Keratinocyte (primary cell): ENCODE measurements at regions not wholly inside any gene's neighbourhood (a gene's known extent, or its start where the extent isn't known, plus 50 kb on each side); places are given as distances from the start of the nearest gene placed in this dataset.

Experiments
- DNase-seq: peaks from one replicate; pipeline ENCODE4 v3.0.0-alpha.2; 2011; ENCODE audit warnings: low read depth, missing footprints, low spot score
- FAIRE-seq: peaks from 2 replicates; lab custom pipeline; 2011; peaks lifted over from hg19 to GRCh38; lab: Jason Lieb, UNC
- H2AFZ ChIP-seq: 2 replicates; pipeline ENCODE4 v1.6.0; 2012; ENCODE audit warnings: low read length, control low read depth, inconsistent platforms; ENCODE audit not compliant: control insufficient read depth
- H3K27ac ChIP-seq: 2 replicates; pipeline ENCODE4 v1.5.1; 2011; ENCODE audit warnings: low read length; ENCODE audit not compliant: control insufficient read depth, insufficient read depth
- H3K27me3 ChIP-seq: 3 replicates; pipeline ENCODE4 v1.6.0; 2011; ENCODE audit warnings: low read length; ENCODE audit not compliant: control insufficient read depth, insufficient read depth; ENCODE audit errors: extremely low read depth
- H3K36me3 ChIP-seq, 2 experiments: 2 replicates in 1 of 2; 3 replicates in 1 of 2; pipeline ENCODE4 v1.5.1; 2011; ENCODE audit warnings: low read length in 2 of 2, mild to moderate bottlenecking in 1 of 2; ENCODE audit not compliant: control insufficient read depth in 2 of 2, insufficient read depth in 2 of 2; ENCODE audit errors: extremely low read depth in 1 of 2
- H3K4me1 ChIP-seq: 3 replicates; pipeline ENCODE4 v1.5.1; 2011; ENCODE audit warnings: low read length; ENCODE audit not compliant: control insufficient read depth, insufficient read depth; ENCODE audit errors: extremely low read depth
- H3K4me2 ChIP-seq: 3 replicates; pipeline ENCODE4 v1.6.0; 2011; ENCODE audit warnings: low read depth, low read length; ENCODE audit not compliant: control insufficient read depth, insufficient read depth; ENCODE audit errors: extremely low read depth
- H3K4me3 ChIP-seq, 3 experiments: fragments of 200-600 bp in 1 of 3; sonication (generic) in 1 of 3; 2 replicates in 2 of 3; 3 replicates in 1 of 3; pipeline ENCODE4 v1.5.1; 2011 to 2016; ENCODE audit warnings: low read length in 3 of 3, mild to moderate bottlenecking in 3 of 3, control low read depth in 2 of 3, inconsistent platforms in 1 of 3, low read depth in 1 of 3, mixed read lengths in 1 of 3, mixed run types in 1 of 3, moderate library complexity in 1 of 3; ENCODE audit not compliant: control insufficient read depth in 2 of 3, insufficient read depth in 2 of 3; ENCODE audit errors: extremely low read depth in 1 of 3
- H3K79me2 ChIP-seq: 2 replicates; pipeline ENCODE4 v1.6.0; 2012; ENCODE audit warnings: low read length; ENCODE audit not compliant: control insufficient read depth, insufficient read depth
- H3K9ac ChIP-seq: 3 replicates; pipeline ENCODE4 v1.6.0; 2011; ENCODE audit warnings: low read length; ENCODE audit not compliant: control insufficient read depth, insufficient read depth; ENCODE audit errors: extremely low read depth
- H3K9me1 ChIP-seq: 3 replicates; pipeline ENCODE4 v1.6.0; 2011; ENCODE audit warnings: low read length; ENCODE audit not compliant: control insufficient read depth, insufficient read depth; ENCODE audit errors: extremely low read depth
- H3K9me3 ChIP-seq: 2 replicates; pipeline ENCODE4 v1.5.1; 2012; ENCODE audit warnings: low read depth, low read length; ENCODE audit not compliant: control insufficient read depth
- H4K20me1 ChIP-seq: 3 replicates; pipeline ENCODE4 v1.6.0; 2011; ENCODE audit warnings: low read length; ENCODE audit not compliant: control insufficient read depth, insufficient read depth; ENCODE audit errors: extremely low read depth
- EZH2 ChIP-seq: IDR thresholded peaks from one replicate; pipeline ENCODE4 v1.6.1; 2012; ENCODE audit warnings: inconsistent platforms, mild to moderate bottlenecking, low read length, moderate library complexity
- dilution Hi-C: fragments of 300-500 bp; cut with MboI; formaldehyde crosslinking; loops from one replicate; pipeline ENCODE4 v1.7.0; 2020; ENCODE audit warnings: low sequenced_read_pairs; ENCODE audit not compliant: extremely low pct_ligation_motif_present
- TF ChIP-seq, protein P1 (sequence below), 3 experiments: IDR thresholded peaks in 1 of 3; conservative IDR thresholded peaks in 1 of 3; optimal IDR thresholded peaks in 1 of 3; 2 replicates in 2 of 3; 3 replicates in 1 of 3; pipeline versions ENCODE3 to v1.5.1; 2011; ENCODE audit warnings: low read length in 3 of 3, mild to moderate bottlenecking in 3 of 3, moderate library complexity in 2 of 3, control low read depth in 1 of 3, inconsistent platforms in 1 of 3; ENCODE audit not compliant: insufficient read depth in 2 of 3; ENCODE audit errors: extremely low read depth in 1 of 3

DNA sequence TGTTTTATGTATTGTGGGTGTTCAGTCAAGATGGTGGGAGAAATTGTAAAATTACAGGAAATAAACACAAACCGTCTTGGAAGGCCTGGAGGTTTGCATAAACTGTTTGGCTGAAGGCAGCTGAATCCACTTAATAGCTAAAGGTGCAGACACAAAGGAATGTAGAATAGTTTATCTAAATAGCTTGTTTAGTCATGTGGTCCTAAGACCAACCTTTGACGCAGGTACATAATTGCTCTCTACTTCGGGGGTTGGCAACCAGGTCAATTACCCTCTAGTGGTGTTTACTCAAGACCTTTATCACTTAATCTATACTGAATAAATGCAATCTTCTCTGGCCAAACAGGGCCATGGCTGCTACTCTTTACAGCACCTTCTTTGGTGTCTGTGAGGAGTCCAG, 502.8 kb downstream of the IGSF11 start:
- DNase-seq (no peak), FAIRE-seq (no peak)
- Histone ChIP-seq H3K79me2 (no peaks in the 10 kb centered on the region), H2AFZ (no peak overlapping the region), H4K20me1 (no peaks in the 10 kb centered on the region), H3K9me3 (no peaks in the 10 kb centered on the region), H3K9ac (no peak overlapping the region), H3K9me1 (no peaks in the 10 kb centered on the region), H3K27me3 (no peaks in the 10 kb centered on the region), H3K27ac (no peak overlapping the region), H3K4me1 (peaks cover 5% of the 10 kb centered on the region), H3K4me2 (no peak overlapping the region), H3K36me3 (no peaks in the 10 kb centered on the region), H3K4me3 (no peak overlapping the region)
- TF ChIP-seq, protein P1, sequence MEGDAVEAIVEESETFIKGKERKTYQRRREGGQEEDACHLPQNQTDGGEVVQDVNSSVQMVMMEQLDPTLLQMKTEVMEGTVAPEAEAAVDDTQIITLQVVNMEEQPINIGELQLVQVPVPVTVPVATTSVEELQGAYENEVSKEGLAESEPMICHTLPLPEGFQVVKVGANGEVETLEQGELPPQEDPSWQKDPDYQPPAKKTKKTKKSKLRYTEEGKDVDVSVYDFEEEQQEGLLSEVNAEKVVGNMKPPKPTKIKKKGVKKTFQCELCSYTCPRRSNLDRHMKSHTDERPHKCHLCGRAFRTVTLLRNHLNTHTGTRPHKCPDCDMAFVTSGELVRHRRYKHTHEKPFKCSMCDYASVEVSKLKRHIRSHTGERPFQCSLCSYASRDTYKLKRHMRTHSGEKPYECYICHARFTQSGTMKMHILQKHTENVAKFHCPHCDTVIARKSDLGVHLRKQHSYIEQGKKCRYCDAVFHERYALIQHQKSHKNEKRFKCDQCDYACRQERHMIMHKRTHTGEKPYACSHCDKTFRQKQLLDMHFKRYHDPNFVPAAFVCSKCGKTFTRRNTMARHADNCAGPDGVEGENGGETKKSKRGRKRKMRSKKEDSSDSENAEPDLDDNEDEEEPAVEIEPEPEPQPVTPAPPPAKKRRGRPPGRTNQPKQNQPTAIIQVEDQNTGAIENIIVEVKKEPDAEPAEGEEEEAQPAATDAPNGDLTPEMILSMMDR (optimal IDR thresholded peaks at IDR 0.05 in 1 of 3, IDR thresholded peaks at IDR 0.05 in 1 of 3, conservative IDR thresholded peaks at IDR 0.05 in 1 of 3; ENCODE audit: extremely low read depth in 1 of 3, insufficient read depth in 2 of 3, low read length in 3 of 3), result no peak
- no peak for TF ChIP-seq EZH2
- dilution Hi-C loops, result no loop called here

DNA sequence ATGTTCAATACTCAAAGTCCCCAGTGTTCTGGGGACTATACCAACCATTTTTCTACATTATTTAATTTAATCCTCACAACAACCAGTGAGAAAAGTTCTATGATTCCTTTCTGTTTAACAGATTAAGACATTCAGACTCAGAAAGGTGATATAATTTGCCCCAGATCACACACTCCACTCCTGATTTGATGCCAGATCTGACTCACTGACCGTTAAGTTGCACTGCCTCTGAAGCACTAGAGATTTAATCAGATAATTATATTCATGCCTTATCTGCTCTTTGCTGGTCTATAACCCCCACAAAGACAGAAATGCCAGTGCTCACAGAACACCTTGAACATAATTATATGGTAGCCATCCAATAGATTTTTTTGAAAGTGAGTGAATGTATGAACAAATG, 501.0 kb downstream of the IGSF11 start:
- no peaks in the 10 kb centered on the region for H4K20me1 ChIP-seq
- H3K9me3 ChIP-seq, result no peaks in the 10 kb centered on the region
- H3K4me1 ChIP-seq, result peaks cover 7% of the 10 kb centered on the region
- H3K27ac ChIP-seq, result no peak overlapping the region
- dilution Hi-C loops, result no loop called here
- H3K36me3 ChIP-seq, result no peaks in the 10 kb centered on the region
- TF ChIP-seq, protein P1 (optimal IDR thresholded peaks at IDR 0.05 in 1 of 3, IDR thresholded peaks at IDR 0.05 in 1 of 3, conservative IDR thresholded peaks at IDR 0.05 in 1 of 3; ENCODE audit: extremely low read depth in 1 of 3, insufficient read depth in 2 of 3, low read length in 3 of 3), result no peak
- TF ChIP-seq EZH2, result no peak
- H3K9ac ChIP-seq, result no peak overlapping the region
- H2AFZ ChIP-seq, result no peak overlapping the region
- H3K79me2 ChIP-seq, result no peaks in the 10 kb centered on the region
- H3K4me3 ChIP-seq, result no peak overlapping the region
- no peak for DNase-seq
- H3K9me1 ChIP-seq, result no peaks in the 10 kb centered on the region
- FAIRE-seq, result no peak
- H3K4me2 ChIP-seq, result no peak overlapping the region
- no peaks in the 10 kb centered on the region for H3K27me3 ChIP-seq
